Endodermal cell (in vitro differentiated cells): ENCODE measurements at regions not wholly inside any gene's neighbourhood (a gene's known extent, or its start where the extent isn't known, plus 50 kb on each side); places are given as distances from the start of the nearest gene placed in this dataset.

Experiments
- DNase-seq: peaks from one replicate; pipeline ENCODE4 v3.0.0-alpha.2; 2017
- H3K27ac ChIP-seq: 2 replicates; pipeline ENCODE4 v1.5.1; 2013; ENCODE audit warnings: mild to moderate bottlenecking, low read depth, low read length, moderate library complexity
- H3K27me3 ChIP-seq: 2 replicates; pipeline ENCODE4 v1.6.1; 2013; ENCODE audit warnings: mild to moderate bottlenecking, low read length, moderate library complexity; ENCODE audit not compliant: insufficient read depth, control insufficient read depth, poor library complexity, severe bottlenecking
- H3K36me3 ChIP-seq: 2 replicates; pipeline ENCODE4 v1.7.0; 2013; ENCODE audit warnings: mild to moderate bottlenecking, low read length, moderate library complexity; ENCODE audit not compliant: control insufficient read depth, insufficient read depth
- H3K4me1 ChIP-seq: one replicate; pipeline ENCODE4 v1.7.0; 2013; ENCODE audit warnings: low read length; ENCODE audit not compliant: control insufficient read depth, insufficient read depth
- H3K4me3 ChIP-seq: 2 replicates; pipeline ENCODE4 v1.5.1; 2013; ENCODE audit warnings: mild to moderate bottlenecking, low read length, moderate library complexity
- H3K9ac ChIP-seq: 2 replicates; pipeline ENCODE4 v1.6.1; 2013; ENCODE audit warnings: mild to moderate bottlenecking, low read length, moderate library complexity; ENCODE audit not compliant: poor library complexity, severe bottlenecking; ENCODE audit errors: extremely low read depth
- H3K9me3 ChIP-seq: 2 replicates; pipeline ENCODE4 v1.6.1; 2013; ENCODE audit warnings: mild to moderate bottlenecking, low read length, moderate library complexity; ENCODE audit not compliant: control insufficient read depth
- H3K27ac Mint-ChIP-seq: 2 replicates; pipeline ENCODE4 v1.8.0; 2020; ENCODE audit warnings: mixed read lengths
- H3K27me3 Mint-ChIP-seq: 2 replicates; pipeline ENCODE4 v1.8.0; 2021; ENCODE audit warnings: mild to moderate bottlenecking, mixed read lengths; ENCODE audit not compliant: insufficient read depth
- H3K36me3 Mint-ChIP-seq: 2 replicates; pipeline ENCODE4 v1.8.0; 2020; ENCODE audit warnings: low read depth, mixed read lengths
- H3K4me1 Mint-ChIP-seq: 2 replicates; pipeline ENCODE4 v1.8.0; 2020; ENCODE audit warnings: mixed read lengths
- H3K4me3 Mint-ChIP-seq: 2 replicates; pipeline ENCODE4 v1.8.0; 2020; ENCODE audit warnings: mild to moderate bottlenecking, moderate library complexity, mixed read lengths
- H3K9me3 Mint-ChIP-seq: 2 replicates; pipeline ENCODE4 v1.8.0; 2020; ENCODE audit warnings: mild to moderate bottlenecking, mixed read lengths
- CTCF ChIP-seq: fragments of 200-600 bp; sonication (generic); conservative IDR thresholded peaks from 2 replicates; pipeline ENCODE4 v1.5.0; 2021; ENCODE audit warnings: antibody characterized with exemption, mild to moderate bottlenecking
- WGBS, 2 experiments: methylation state at CpG; one replicate each; pipeline versions ENCODE4 v1.1.5 to v1.1.7; 2013; ENCODE audit warnings: missing lambda C conversion rate in 2 of 2, mixed read lengths in 1 of 2; ENCODE audit not compliant: insufficient coverage in 1 of 2, insufficient read length in 1 of 2; 5-methylcytosine and 5-hydroxymethylcytosine counted together

DNA sequence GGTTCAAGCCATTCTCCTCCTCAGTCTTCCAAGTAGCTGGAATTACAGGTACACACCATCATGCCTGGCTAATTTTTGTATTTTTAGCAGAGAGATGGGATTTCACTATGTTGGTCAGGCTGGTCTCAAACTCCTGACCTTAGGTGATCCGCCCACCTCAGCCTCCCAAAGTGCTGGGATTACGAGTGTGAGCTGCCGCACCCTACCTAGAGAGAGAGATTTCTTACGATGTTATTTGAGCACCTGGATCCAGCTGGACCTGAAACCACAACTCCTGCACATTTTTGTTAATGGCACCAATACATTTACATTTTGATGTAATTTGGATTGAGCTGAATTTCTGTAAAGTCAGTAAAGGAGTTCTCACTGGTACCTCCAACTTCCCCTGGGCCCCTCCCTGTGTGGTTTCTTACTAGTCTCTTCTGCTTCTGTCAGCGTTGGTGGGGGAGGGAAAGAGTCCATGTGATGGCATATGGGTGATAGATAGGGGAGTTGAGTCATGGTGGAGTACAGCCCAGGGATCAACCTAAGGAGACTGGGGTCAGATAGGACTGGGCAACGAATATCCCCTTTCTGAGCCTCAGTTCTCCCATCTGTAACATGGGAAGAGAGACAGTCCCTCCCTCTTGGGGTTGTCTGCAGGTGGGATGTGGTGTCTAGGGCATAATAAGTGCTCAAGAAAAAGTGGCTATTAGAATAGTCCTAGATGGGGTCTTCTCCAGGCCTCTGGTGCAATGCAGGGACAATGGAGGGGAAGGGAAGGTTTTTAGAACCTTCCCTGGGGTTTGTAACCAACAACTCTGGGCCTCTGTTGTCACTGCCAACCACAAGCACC, 83.3 kb upstream of the MED13L start:
- Histone ChIP-seq H3K4me3 (no peak overlapping the region), H3K9ac (no peak overlapping the region), H3K27me3 (no peaks in the 10 kb centered on the region), H3K4me1 (no peaks in the 10 kb centered on the region), H3K9me3 (no peaks in the 10 kb centered on the region), H3K27ac (no peak overlapping the region), H3K36me3 (no peaks in the 10 kb centered on the region)
- H3K36me3 Mint-ChIP-seq: no peaks in the 10 kb centered on the region
- H3K4me1 Mint-ChIP-seq: peaks cover 7% of the 10 kb centered on the region
- H3K27ac Mint-ChIP-seq: no peak overlapping the region
- H3K9me3 Mint-ChIP-seq: no peaks in the 10 kb centered on the region
- no peak for TF ChIP-seq CTCF
- WGBS, 2 experiments: 92 to 93% methylated on average over 4 to 6 of the region's 6 CpGs
- no peak overlapping the region for H3K4me3 Mint-ChIP-seq
- DNase-seq: no peak
- no peaks in the 10 kb centered on the region for H3K27me3 Mint-ChIP-seq

- Mint-ChIP-seq H3K36me3 (no peaks in the 10 kb centered on the region), H3K9me3 (no peaks in the 10 kb centered on the region), H3K27me3 (no peaks in the 10 kb centered on the region), H3K27ac (no peak overlapping the region), H3K4me3 (no peak overlapping the region), H3K4me1 (peaks cover 7% of the 10 kb centered on the region)
- no peaks in the 10 kb centered on the region for H3K9me3 ChIP-seq
- H3K27ac ChIP-seq: no peak overlapping the region
- H3K36me3 ChIP-seq: no peaks in the 10 kb centered on the region
- 86 to 92% methylated on average over 13 to 19 of the region's 19 CpGs for WGBS, 2 experiments
- TF ChIP-seq CTCF: no peak
- no peak overlapping the region for H3K9ac ChIP-seq
- no peaks in the 10 kb centered on the region for H3K27me3 ChIP-seq
- H3K4me1 ChIP-seq: no peaks in the 10 kb centered on the region
- no peak for DNase-seq
- H3K4me3 ChIP-seq: no peak overlapping the region
Measured at GRCh38 chr12:116361414-116362223, 84.1 kb upstream of the MED13L start.

- no peak overlapping the region for H3K27ac Mint-ChIP-seq
- H3K36me3 Mint-ChIP-seq: no peaks in the 10 kb centered on the region
- 100% methylated on average over 2 of the region's 2 CpGs; no CpG with 5 or more reads in 1 of the 2 experiments for WGBS, 2 experiments
Measured at GRCh38 chr12:116365114-116365513, 87.6 kb upstream of the MED13L start.

More at GRCh38 chr12:116365114-116365513, 87.6 kb upstream of the MED13L start:
- H3K4me3 Mint-ChIP-seq: no peak overlapping the region
- H3K9ac ChIP-seq: no peak overlapping the region
- H3K27me3 ChIP-seq: no peaks in the 10 kb centered on the region
- no peak overlapping the region for H3K4me3 ChIP-seq
- DNase-seq: no peak
- no peaks in the 10 kb centered on the region for H3K9me3 ChIP-seq
- no peak overlapping the region for H3K27ac ChIP-seq
- H3K27me3 Mint-ChIP-seq: no peaks in the 10 kb centered on the region
- no peaks in the 10 kb centered on the region for H3K36me3 ChIP-seq
- H3K4me1 Mint-ChIP-seq: peaks cover 8% of the 10 kb centered on the region
- TF ChIP-seq CTCF: no peak
- no peaks in the 10 kb centered on the region for H3K9me3 Mint-ChIP-seq
- H3K4me1 ChIP-seq: no peaks in the 10 kb centered on the region
